ENCODE measurements at regions not wholly inside any gene's neighbourhood (a gene's known extent, or its start where the extent isn't known, plus 50 kb on each side); places are given as distances from the start of the nearest gene placed in this dataset.

GRCh38 chr18:78584459-78585022 is 395.1 kb upstream of the SALL3 start:
- Histone ChIP-seq H3K27me3 (ENCODE audit: control insufficient read depth in 3 of 3, insufficient read depth in 3 of 3, low read depth in 1 of 3, low read length in 3 of 3) (no peaks in the 10 kb centered on the region), H4K91ac (ENCODE audit: low read depth, low read length, poor library complexity) (no peak overlapping the region), H2BK5ac (ENCODE audit: low read length) (no peak overlapping the region), H2BK15ac (ENCODE audit: low read length) (peak overlapping the region; percentile 46), H2BK12ac (ENCODE audit: low read length) (no peak overlapping the region), H2AK5ac (ENCODE audit: low read depth, low read length) (peak overlapping the region; percentile 13), H2AFZ (ENCODE audit: low read length) (no peak overlapping the region), H3K36me3 (replicated peaks in 1 of 2; ENCODE audit: control insufficient read depth in 2 of 2, insufficient read depth in 2 of 2, low read length in 2 of 2) (no peaks in the 10 kb centered on the region), H3K9ac (ENCODE audit: low read depth, low read length, poor library complexity) (no peak overlapping the region), H3K9me3 (replicated peaks in 1 of 2; ENCODE audit: control insufficient read depth in 2 of 2, insufficient read depth in 1 of 2, low read depth in 1 of 2, low read length in 2 of 2) (no peaks in the 10 kb centered on the region), H3K4ac (ENCODE audit: low read length) (no peak overlapping the region), H3K23ac (ENCODE audit: low read depth, low read length, poor library complexity) (peak overlapping the region; percentile 96), H3K27ac (replicated peaks; ENCODE audit: low read length) (no peak overlapping the region), H3K4me3 (ENCODE audit: low read length in 2 of 2) (no peak overlapping the region), H3K4me1 (ENCODE audit: control insufficient read depth in 2 of 2, insufficient read depth in 1 of 2, low read depth in 1 of 2, low read length in 2 of 2) (no peaks in the 10 kb centered on the region), H3K79me1 (ENCODE audit: low read depth, low read length) (no peaks in the 10 kb centered on the region), H4K8ac (ENCODE audit: low read depth, low read length) (no peak overlapping the region), H3K18ac (ENCODE audit: low read length) (peak overlapping the region; percentile 58), H3K14ac (ENCODE audit: low read length) (peak overlapping the region; percentile 42), H2BK120ac (ENCODE audit: low read depth, low read length) (no peak overlapping the region), H3K4me2 (ENCODE audit: insufficient read depth, low read length, poor library complexity, severe bottlenecking) (no peak overlapping the region)
- no CpG with 5 or more reads among the region's 19 CpGs for WGBS, 2 donors (ENCODE audit: extremely low coverage in 2 of 2, insufficient read length in 2 of 2, insufficient replicate concordance in 1 of 2)
- no peak for DNase-seq (ENCODE audit: low spot score)

- no CpG with 5 or more reads among the region's 7 CpGs for WGBS, 2 donors (ENCODE audit: extremely low coverage in 2 of 2, insufficient read length in 2 of 2, insufficient replicate concordance in 1 of 2)
- no peak for DNase-seq (ENCODE audit: low spot score)
- Histone ChIP-seq H2BK12ac (ENCODE audit: low read length) (no peak overlapping the region), H3K14ac (ENCODE audit: low read length) (no peak overlapping the region), H3K4me3 (ENCODE audit: low read length in 2 of 2) (no peak overlapping the region), H3K23ac (ENCODE audit: low read depth, low read length, poor library complexity) (no peak overlapping the region), H3K4ac (ENCODE audit: low read length) (no peak overlapping the region), H2BK5ac (ENCODE audit: low read length) (no peak overlapping the region), H2AK5ac (ENCODE audit: low read depth, low read length) (no peak overlapping the region), H3K36me3 (replicated peaks in 1 of 2; ENCODE audit: control insufficient read depth in 2 of 2, insufficient read depth in 2 of 2, low read length in 2 of 2) (no peaks in the 10 kb centered on the region), H2BK15ac (ENCODE audit: low read length) (no peak overlapping the region), H3K4me2 (ENCODE audit: insufficient read depth, low read length, poor library complexity, severe bottlenecking) (no peak overlapping the region), H3K18ac (ENCODE audit: low read length) (no peak overlapping the region), H3K79me1 (ENCODE audit: low read depth, low read length) (no peaks in the 10 kb centered on the region), H3K9me3 (replicated peaks in 1 of 2; ENCODE audit: control insufficient read depth in 2 of 2, insufficient read depth in 1 of 2, low read depth in 1 of 2, low read length in 2 of 2) (no peaks in the 10 kb centered on the region), H4K8ac (ENCODE audit: low read depth, low read length) (no peak overlapping the region), H2BK120ac (ENCODE audit: low read depth, low read length) (no peak overlapping the region), H3K27ac (replicated peaks; ENCODE audit: low read length) (no peak overlapping the region), H3K4me1 (ENCODE audit: control insufficient read depth in 2 of 2, insufficient read depth in 1 of 2, low read depth in 1 of 2, low read length in 2 of 2) (no peaks in the 10 kb centered on the region), H2AFZ (ENCODE audit: low read length) (no peak overlapping the region), H3K27me3 (ENCODE audit: control insufficient read depth in 3 of 3, insufficient read depth in 3 of 3, low read depth in 1 of 3, low read length in 3 of 3) (no peaks in the 10 kb centered on the region), H3K9ac (ENCODE audit: low read depth, low read length, poor library complexity) (no peak overlapping the region), H4K91ac (ENCODE audit: low read depth, low read length, poor library complexity) (no peak overlapping the region)
Observed at GRCh38 chr18:78586586-78586985, 393.0 kb upstream of the SALL3 start.

- H3K14ac ChIP-seq (ENCODE audit: low read length), result no peak overlapping the region
- no peak overlapping the region for H3K18ac ChIP-seq (ENCODE audit: low read length)
- H2BK120ac ChIP-seq (ENCODE audit: low read depth, low read length), result no peak overlapping the region
- no CpG with 5 or more reads among the region's 11 CpGs for WGBS, 2 donors (ENCODE audit: extremely low coverage in 2 of 2, insufficient read length in 2 of 2, insufficient replicate concordance in 1 of 2)
- no peak overlapping the region for H2BK5ac ChIP-seq (ENCODE audit: low read length)
- H3K9ac ChIP-seq (ENCODE audit: low read depth, low read length, poor library complexity), result no peak overlapping the region
- H3K79me1 ChIP-seq (ENCODE audit: low read depth, low read length), result no peaks in the 10 kb centered on the region
- DNase-seq (ENCODE audit: low spot score), result no peak
- no peak overlapping the region for H2BK15ac ChIP-seq (ENCODE audit: low read length)
- no peaks in the 10 kb centered on the region for H3K4me1 ChIP-seq (ENCODE audit: control insufficient read depth in 2 of 2, insufficient read depth in 1 of 2, low read depth in 1 of 2, low read length in 2 of 2)
- no peak overlapping the region for H4K91ac ChIP-seq (ENCODE audit: low read depth, low read length, poor library complexity)
- H4K8ac ChIP-seq (ENCODE audit: low read depth, low read length), result no peak overlapping the region
- no peak overlapping the region for H3K23ac ChIP-seq (ENCODE audit: low read depth, low read length, poor library complexity)
- no peaks in the 10 kb centered on the region for H3K27me3 ChIP-seq (ENCODE audit: control insufficient read depth in 3 of 3, insufficient read depth in 3 of 3, low read depth in 1 of 3, low read length in 3 of 3)
- H3K4ac ChIP-seq (ENCODE audit: low read length), result no peak overlapping the region
- H3K9me3 ChIP-seq (replicated peaks in 1 of 2; ENCODE audit: control insufficient read depth in 2 of 2, insufficient read depth in 1 of 2, low read depth in 1 of 2, low read length in 2 of 2), result no peaks in the 10 kb centered on the region
- H3K4me2 ChIP-seq (ENCODE audit: insufficient read depth, low read length, poor library complexity, severe bottlenecking), result no peak overlapping the region
- no peak overlapping the region for H3K4me3 ChIP-seq (ENCODE audit: low read length in 2 of 2)
- H3K36me3 ChIP-seq (replicated peaks in 1 of 2; ENCODE audit: control insufficient read depth in 2 of 2, insufficient read depth in 2 of 2, low read length in 2 of 2), result no peaks in the 10 kb centered on the region
- no peak overlapping the region for H2AFZ ChIP-seq (ENCODE audit: low read length)
- no peak overlapping the region for H3K27ac ChIP-seq (replicated peaks; ENCODE audit: low read length)
- no peak overlapping the region for H2BK12ac ChIP-seq (ENCODE audit: low read length)
- H2AK5ac ChIP-seq (ENCODE audit: low read depth, low read length), result no peak overlapping the region
Observed at GRCh38 chr18:78587096-78587495, 392.5 kb upstream of the SALL3 start.

GRCh38 chr18:78587626-78588600 is 391.7 kb upstream of the SALL3 start:
- H3K4ac ChIP-seq (ENCODE audit: low read length), result no peak overlapping the region
- no peak overlapping the region for H3K4me2 ChIP-seq (ENCODE audit: insufficient read depth, low read length, poor library complexity, severe bottlenecking)
- no peak overlapping the region for H3K18ac ChIP-seq (ENCODE audit: low read length)
- H2BK5ac ChIP-seq (ENCODE audit: low read length), result no peak overlapping the region
- no peak overlapping the region for H3K14ac ChIP-seq (ENCODE audit: low read length)
- H3K27me3 ChIP-seq (ENCODE audit: control insufficient read depth in 3 of 3, insufficient read depth in 3 of 3, low read depth in 1 of 3, low read length in 3 of 3), result no peaks in the 10 kb centered on the region
- H2AK5ac ChIP-seq (ENCODE audit: low read depth, low read length), result no peak overlapping the region
- no peaks in the 10 kb centered on the region for H3K4me1 ChIP-seq (ENCODE audit: control insufficient read depth in 2 of 2, insufficient read depth in 1 of 2, low read depth in 1 of 2, low read length in 2 of 2)
- no peak overlapping the region for H3K9ac ChIP-seq (ENCODE audit: low read depth, low read length, poor library complexity)
- no peak overlapping the region for H3K23ac ChIP-seq (ENCODE audit: low read depth, low read length, poor library complexity)
- H2BK12ac ChIP-seq (ENCODE audit: low read length), result no peak overlapping the region
- WGBS, 2 donors (ENCODE audit: extremely low coverage in 2 of 2, insufficient read length in 2 of 2, insufficient replicate concordance in 1 of 2), result no CpG with 5 or more reads among the region's 24 CpGs
- H4K8ac ChIP-seq (ENCODE audit: low read depth, low read length), result no peak overlapping the region
- no peaks in the 10 kb centered on the region for H3K9me3 ChIP-seq (replicated peaks in 1 of 2; ENCODE audit: control insufficient read depth in 2 of 2, insufficient read depth in 1 of 2, low read depth in 1 of 2, low read length in 2 of 2)
- no peak for DNase-seq (ENCODE audit: low spot score)
- H3K36me3 ChIP-seq (replicated peaks in 1 of 2; ENCODE audit: control insufficient read depth in 2 of 2, insufficient read depth in 2 of 2, low read length in 2 of 2), result no peaks in the 10 kb centered on the region
- no peak overlapping the region for H2AFZ ChIP-seq (ENCODE audit: low read length)
- H2BK15ac ChIP-seq (ENCODE audit: low read length), result no peak overlapping the region
- no peak overlapping the region for H3K4me3 ChIP-seq (ENCODE audit: low read length in 2 of 2)
- no peak overlapping the region for H3K27ac ChIP-seq (replicated peaks; ENCODE audit: low read length)
- no peak overlapping the region for H2BK120ac ChIP-seq (ENCODE audit: low read depth, low read length)
- no peak overlapping the region for H4K91ac ChIP-seq (ENCODE audit: low read depth, low read length, poor library complexity)
- H3K79me1 ChIP-seq (ENCODE audit: low read depth, low read length), result no peaks in the 10 kb centered on the region

Data from neuronal stem cell (in vitro differentiated cells).